ENCODE measurements at regions not wholly inside any gene's neighbourhood (a gene's known extent, or its start where the extent isn't known, plus 50 kb on each side); places are given as distances from the start of the nearest gene placed in this dataset.

DNA sequence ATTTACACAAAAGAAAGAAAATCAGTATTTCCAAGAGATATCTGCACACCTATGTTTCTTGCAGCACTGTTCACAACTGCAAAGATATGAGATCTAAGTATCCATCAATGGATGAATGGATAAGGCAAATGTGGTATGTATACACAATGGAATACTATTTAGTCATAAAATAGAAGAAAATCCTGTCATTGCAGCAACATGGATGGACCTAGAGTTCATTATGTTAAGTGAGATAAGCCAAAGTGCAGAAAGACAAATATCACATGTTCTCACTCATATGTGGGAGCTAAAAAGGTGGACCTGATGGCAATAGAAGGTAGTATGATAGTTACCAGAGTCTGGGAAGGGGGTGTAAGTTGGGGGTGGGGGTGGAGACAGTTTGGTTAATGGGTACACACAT lies 1171.6 kb downstream of the SORCS1 start:
- TF ChIP-seq, protein P1, sequence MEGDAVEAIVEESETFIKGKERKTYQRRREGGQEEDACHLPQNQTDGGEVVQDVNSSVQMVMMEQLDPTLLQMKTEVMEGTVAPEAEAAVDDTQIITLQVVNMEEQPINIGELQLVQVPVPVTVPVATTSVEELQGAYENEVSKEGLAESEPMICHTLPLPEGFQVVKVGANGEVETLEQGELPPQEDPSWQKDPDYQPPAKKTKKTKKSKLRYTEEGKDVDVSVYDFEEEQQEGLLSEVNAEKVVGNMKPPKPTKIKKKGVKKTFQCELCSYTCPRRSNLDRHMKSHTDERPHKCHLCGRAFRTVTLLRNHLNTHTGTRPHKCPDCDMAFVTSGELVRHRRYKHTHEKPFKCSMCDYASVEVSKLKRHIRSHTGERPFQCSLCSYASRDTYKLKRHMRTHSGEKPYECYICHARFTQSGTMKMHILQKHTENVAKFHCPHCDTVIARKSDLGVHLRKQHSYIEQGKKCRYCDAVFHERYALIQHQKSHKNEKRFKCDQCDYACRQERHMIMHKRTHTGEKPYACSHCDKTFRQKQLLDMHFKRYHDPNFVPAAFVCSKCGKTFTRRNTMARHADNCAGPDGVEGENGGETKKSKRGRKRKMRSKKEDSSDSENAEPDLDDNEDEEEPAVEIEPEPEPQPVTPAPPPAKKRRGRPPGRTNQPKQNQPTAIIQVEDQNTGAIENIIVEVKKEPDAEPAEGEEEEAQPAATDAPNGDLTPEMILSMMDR (IDR thresholded peaks at IDR 0.05 in 8 of 11, conservative IDR thresholded peaks at IDR 0.05 in 3 of 11): no peak
- no peak for TF ChIP-seq POLR2AphosphoS5 (IDR thresholded peaks at IDR 0.05)

All from spleen (tissue), 7 donors.